NCI-H1417 treated with DMSO at 0.1 percent for 48 hours (cell line): ENCODE measurements at regions not wholly inside any gene's neighbourhood (a gene's known extent, or its start where the extent isn't known, plus 50 kb on each side); places are given as distances from the start of the nearest gene placed in this dataset.
"Not testable (repeated sequence)": the region's sequence is repeated elsewhere in the genome, so short reads cannot be mapped to it uniquely, and the experiment has no call there.

Experiments used
- DNase-seq: peaks from one replicate; lab custom pipeline; 2025; lab: John Stamatoyannopoulos, UW

GRCh38 chr10:108601851-108602250, 1321.5 kb downstream of the XPNPEP1 start:
- DNase-seq, result no peak

DNA sequence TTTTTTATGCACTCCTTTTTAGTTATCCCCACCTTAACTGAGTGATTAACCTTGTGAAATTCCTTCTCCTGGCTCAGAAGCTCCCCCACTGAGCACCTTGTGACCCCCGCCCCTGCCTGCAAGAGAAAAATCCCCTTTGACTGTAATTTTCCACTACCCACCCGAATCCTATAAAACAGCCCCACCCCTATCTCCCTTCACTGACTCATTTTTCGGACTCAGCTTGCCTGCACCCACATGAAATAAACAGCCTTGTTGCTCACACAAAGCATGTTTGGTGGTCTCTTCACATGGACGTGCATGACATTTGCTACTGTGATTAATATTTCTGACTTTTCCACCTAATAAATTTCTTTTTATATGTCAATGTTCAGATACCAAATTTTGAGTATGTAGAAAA, 1322.8 kb downstream of the XPNPEP1 start:
- DNase-seq, result not testable (repeated sequence)

GRCh38 chr10:108599317-108599716, 1324.0 kb downstream of the XPNPEP1 start:
- not testable (repeated sequence) for DNase-seq

GRCh38 chr10:108598831-108599230, 1324.5 kb downstream of the XPNPEP1 start:
- no peak for DNase-seq

DNA sequence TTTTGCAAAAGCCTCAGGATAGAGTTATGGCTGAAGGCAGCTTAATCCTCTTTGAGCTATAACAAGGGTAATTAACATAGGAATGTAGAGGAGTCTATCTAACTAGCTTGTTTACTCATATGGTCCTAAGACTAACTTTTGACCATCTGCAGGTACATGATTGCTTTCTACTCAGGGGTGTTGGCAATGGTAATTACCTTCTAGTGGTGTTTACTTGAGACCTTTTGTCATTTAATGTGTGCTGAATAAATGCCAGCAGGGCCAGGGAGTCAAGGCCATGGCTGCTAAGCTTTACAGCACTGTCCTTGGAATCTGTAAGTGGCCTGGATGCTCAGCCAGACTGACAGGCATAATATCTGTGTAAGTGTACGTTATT, 1325.0 kb downstream of the XPNPEP1 start:
- no peak for DNase-seq

- DNase-seq, result no peak
These were observed 1325.5 kb downstream of the XPNPEP1 start for GRCh38 chr10:108597657-108598319.

GRCh38 chr10:108597031-108597430, 1326.3 kb downstream of the XPNPEP1 start:
- DNase-seq, result no peak

DNA sequence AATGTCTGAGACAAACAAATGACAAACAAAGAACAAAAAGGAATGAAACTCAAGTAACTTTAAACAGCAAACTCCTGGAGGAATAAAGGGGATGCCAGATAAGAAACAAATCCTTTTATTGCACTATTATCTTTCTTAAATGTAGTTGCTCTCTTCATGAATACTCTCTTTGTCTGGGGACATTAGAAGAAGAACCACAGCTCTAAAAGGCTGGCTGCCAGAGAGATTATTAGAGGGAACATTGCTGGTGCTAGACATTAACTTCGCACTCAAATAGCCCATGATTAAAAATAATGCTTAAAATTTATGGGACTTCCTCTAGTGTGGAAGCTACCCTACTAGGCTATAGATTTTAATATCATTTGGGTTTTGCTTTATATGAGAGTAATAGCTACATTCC, 1330.4 kb downstream of the XPNPEP1 start:
- DNase-seq, result no peak

GRCh38 chr10:108591417-108591816, 1331.9 kb downstream of the XPNPEP1 start:
- DNase-seq, result no peak

- DNase-seq, result no peak
These were observed 1336.9 kb downstream of the XPNPEP1 start for GRCh38 chr10:108586424-108586823.

DNA sequence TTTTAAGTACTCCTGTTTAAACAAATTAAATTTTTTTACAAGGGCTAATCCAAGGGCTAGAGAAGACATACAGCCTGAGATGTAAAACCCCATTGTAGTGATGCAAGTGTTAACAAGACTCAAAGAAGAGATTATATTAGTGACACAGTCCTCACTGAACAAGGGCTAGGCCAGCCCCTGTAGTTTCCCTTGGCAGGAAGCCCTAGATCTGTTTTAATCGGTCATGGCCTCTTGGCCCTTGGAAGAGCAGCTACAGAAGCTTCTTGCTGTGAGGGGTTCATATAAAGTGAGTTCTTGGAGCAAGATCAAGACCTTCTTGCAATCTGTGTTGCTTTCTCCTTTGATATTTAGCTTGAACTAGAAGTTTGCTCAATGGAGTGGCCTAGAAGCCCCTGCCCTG, 1339.4 kb downstream of the XPNPEP1 start:
- DNase-seq, result no peak

DNA sequence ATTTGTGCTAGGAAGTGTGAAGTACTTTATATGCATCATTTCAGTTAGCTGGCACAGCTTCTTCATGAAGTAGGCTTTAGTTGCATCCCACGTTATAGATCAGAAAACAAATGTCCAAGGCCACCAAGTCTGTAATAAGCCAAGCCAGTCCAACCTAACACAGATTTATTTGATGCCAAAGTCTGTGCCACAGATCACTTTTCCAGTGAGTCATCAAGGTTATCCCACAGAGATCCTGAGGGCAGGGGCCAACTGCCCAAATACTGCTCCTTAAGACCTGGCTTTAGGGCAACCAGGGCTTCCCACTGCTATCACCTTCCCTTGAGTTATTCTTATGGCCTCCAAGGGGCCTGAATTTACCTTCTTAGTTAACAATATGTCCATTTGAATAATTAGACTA, 1340.4 kb downstream of the XPNPEP1 start:
- DNase-seq, result no peak

- no peak for DNase-seq
These were observed 1340.9 kb downstream of the XPNPEP1 start for GRCh38 chr10:108582387-108582786.

- no peak for DNase-seq
These were observed 1345.1 kb downstream of the XPNPEP1 start for GRCh38 chr10:108578258-108578657.

- DNase-seq, result no peak
These were observed 1349.1 kb downstream of the XPNPEP1 start for GRCh38 chr10:108574233-108574632.

- no peak for DNase-seq
These were observed 1354.5 kb downstream of the XPNPEP1 start for GRCh38 chr10:108568824-108569223.

DNA sequence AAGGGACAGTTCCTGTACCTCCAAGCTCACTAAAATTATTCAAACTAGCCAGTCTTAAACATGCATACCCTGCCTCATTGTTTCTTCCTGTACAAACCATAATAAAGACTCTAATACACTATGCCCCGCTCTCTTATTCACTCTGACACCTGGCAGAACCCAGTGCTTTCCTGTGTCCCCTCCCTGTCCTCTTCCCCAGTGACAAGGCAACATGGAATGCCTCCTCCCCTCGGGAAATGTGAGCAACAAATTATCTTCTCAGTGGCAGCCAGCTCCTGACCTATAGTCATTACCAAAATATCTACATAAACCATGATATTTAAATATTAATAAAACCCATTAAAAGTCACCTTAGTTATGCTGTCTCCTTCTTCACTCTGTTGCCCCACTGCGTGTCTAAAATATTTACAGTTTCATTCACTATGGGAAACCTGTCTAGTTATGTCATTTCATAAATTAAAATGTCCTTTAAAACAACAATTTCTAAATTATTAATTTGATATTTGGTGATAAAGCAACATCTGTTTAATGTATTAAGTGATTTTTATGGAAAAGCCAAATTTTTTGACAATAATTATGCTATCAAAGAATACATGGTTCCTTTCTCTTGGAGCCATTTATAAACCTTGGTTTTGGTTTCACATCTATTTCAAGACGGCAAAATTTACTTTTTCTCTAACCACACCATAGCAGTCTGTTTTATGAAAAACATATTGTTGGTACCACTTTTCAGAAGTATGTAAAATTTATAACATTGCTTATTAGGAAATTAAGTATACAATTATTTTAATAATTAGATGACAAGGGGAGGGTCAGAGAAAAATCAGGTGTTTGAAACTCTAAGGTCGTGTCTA, 1355.2 kb downstream of the XPNPEP1 start:
- no peak for DNase-seq

- no peak for DNase-seq
These were observed 1356.8 kb downstream of the XPNPEP1 start for GRCh38 chr10:108566316-108567107.

DNA sequence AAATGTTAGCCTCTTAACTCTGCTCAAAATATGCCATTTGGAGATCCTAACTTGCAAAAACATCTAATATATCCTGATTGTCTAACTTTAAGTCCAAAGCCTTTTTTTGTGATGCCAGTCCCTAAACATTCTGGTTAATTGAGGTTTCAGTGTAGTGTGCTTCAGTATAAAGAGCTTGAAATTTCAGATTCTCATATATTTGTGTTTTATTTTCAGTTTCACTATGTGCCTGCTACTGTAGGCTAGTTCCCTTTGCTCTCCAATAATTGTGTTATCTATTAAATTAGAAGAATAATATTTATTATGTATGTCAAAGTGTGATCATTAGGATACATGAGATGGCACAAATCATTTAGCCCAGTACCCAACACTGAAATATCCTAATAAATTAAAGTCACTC, 1361.2 kb downstream of the XPNPEP1 start:
- DNase-seq, result no peak

DNA sequence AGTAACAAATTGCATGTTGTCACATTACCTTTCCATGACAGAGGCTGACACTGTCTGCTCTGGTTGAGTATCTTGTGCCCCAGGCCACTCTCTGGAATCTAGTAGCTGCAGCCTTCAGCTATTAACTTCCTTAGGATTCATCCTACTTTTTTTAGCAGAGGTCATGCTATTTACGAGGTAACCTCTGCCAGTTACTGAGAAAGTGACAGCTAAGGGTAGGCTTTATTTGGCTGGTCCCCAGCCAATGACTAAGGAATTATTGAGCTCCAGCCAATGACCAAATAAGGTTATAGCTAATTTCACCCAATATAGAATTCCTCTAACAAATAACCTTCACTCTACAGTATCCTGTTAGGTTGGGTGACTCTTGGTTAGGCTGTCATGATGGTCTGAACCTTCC, 1361.7 kb downstream of the XPNPEP1 start:
- no peak for DNase-seq

- DNase-seq, result no peak
These were observed 1362.8 kb downstream of the XPNPEP1 start for GRCh38 chr10:108560488-108560887.

GRCh38 chr10:108556186-108556585, 1367.1 kb downstream of the XPNPEP1 start:
- DNase-seq, result no peak

GRCh38 chr10:108545921-108546320, 1377.4 kb downstream of the XPNPEP1 start:
- DNase-seq, result no peak
